HCEC 1CT (cell line): ENCODE measurements at regions not wholly inside any gene's neighbourhood (a gene's known extent, or its start where the extent isn't known, plus 50 kb on each side); places are given as distances from the start of the nearest gene placed in this dataset.
"Not testable (repeated sequence)": the region's sequence is repeated elsewhere in the genome, so short reads cannot be mapped to it uniquely, and the experiment has no call there.

Experiments
- DNase-seq: peaks from one replicate; pipeline ENCODE4 v3.0.0-alpha.2; 2017

GRCh38 chr14:55900749-55901148, 217.5 kb upstream of the PELI2 start:
- DNase-seq = no peak

- DNase-seq = no peak
Measured at GRCh38 chr14:55901291-55901690, 216.9 kb upstream of the PELI2 start.

- no peak for DNase-seq
Measured at GRCh38 chr14:55902241-55902640, 216.0 kb upstream of the PELI2 start.

- DNase-seq = no peak
Measured at GRCh38 chr14:55904086-55904485, 214.1 kb upstream of the PELI2 start.

- no peak for DNase-seq
Measured at GRCh38 chr14:55908106-55908505, 210.1 kb upstream of the PELI2 start.

- DNase-seq = no peak
Measured at GRCh38 chr14:55909879-55910278, 208.3 kb upstream of the PELI2 start.

GRCh38 chr14:55910601-55911243, 207.5 kb upstream of the PELI2 start:
- no peak for DNase-seq

GRCh38 chr14:55911776-55912175, 206.4 kb upstream of the PELI2 start:
- no peak for DNase-seq

- no peak for DNase-seq
Measured at GRCh38 chr14:55912344-55912743, 205.9 kb upstream of the PELI2 start.

GRCh38 chr14:55913324-55914025, 204.7 kb upstream of the PELI2 start:
- DNase-seq = no peak

- DNase-seq = no peak
Measured at GRCh38 chr14:55914771-55915170, 203.4 kb upstream of the PELI2 start.

GRCh38 chr14:55915456-55915855, 202.8 kb upstream of the PELI2 start:
- no peak for DNase-seq

- DNase-seq = not testable (repeated sequence)
Measured at GRCh38 chr14:55919800-55920199, 198.4 kb upstream of the PELI2 start.

GRCh38 chr14:55921511-55921910, 196.7 kb upstream of the PELI2 start:
- DNase-seq = no peak

- no peak for DNase-seq
Measured at GRCh38 chr14:55926007-55926406, 192.2 kb upstream of the PELI2 start.

- no peak for DNase-seq
Measured at GRCh38 chr14:55927028-55927427, 191.2 kb upstream of the PELI2 start.

GRCh38 chr14:55928276-55928675, 189.9 kb upstream of the PELI2 start:
- DNase-seq = no peak

GRCh38 chr14:55929136-55929535, 189.1 kb upstream of the PELI2 start:
- DNase-seq = no peak

- DNase-seq = no peak
Measured at GRCh38 chr14:55930016-55930784, 188.0 kb upstream of the PELI2 start.

GRCh38 chr14:55936691-55937090, 181.5 kb upstream of the PELI2 start:
- no peak for DNase-seq

GRCh38 chr14:55938249-55938791, 179.9 kb upstream of the PELI2 start:
- peak; percentile 24 for DNase-seq

- DNase-seq = no peak
Measured at GRCh38 chr14:55942076-55942654, 176.0 kb upstream of the PELI2 start.

- no peak for DNase-seq
Measured at GRCh38 chr14:55942826-55943225, 175.4 kb upstream of the PELI2 start.
